ENCODE measurements at regions not wholly inside any gene's neighbourhood (a gene's known extent, or its start where the extent isn't known, plus 50 kb on each side); places are given as distances from the start of the nearest gene placed in this dataset.

- DNase-seq = no peak
Measured at GRCh38 chr2:23293731-23294130, 91.2 kb upstream of the KLHL29 start.

DNA sequence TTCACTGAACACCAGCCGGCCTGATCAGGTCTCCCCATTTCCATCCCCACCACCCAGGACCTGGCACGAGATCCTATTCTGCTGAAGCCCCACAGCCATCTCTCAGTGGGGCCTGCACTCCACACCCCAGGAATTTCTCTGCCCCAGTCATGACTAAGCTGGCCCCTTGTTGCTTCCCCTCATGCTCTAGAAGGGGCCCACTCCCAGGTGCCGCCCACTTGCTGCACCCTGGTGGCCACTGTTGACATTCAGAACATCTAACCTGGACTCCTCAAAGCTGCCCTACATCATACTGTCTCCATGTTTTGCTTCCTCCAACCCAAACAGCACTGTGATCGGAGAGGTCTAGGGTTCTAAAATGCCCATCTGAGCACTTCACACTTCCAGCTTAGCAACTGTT, 90.7 kb upstream of the KLHL29 start:
- no peak for DNase-seq

DNA sequence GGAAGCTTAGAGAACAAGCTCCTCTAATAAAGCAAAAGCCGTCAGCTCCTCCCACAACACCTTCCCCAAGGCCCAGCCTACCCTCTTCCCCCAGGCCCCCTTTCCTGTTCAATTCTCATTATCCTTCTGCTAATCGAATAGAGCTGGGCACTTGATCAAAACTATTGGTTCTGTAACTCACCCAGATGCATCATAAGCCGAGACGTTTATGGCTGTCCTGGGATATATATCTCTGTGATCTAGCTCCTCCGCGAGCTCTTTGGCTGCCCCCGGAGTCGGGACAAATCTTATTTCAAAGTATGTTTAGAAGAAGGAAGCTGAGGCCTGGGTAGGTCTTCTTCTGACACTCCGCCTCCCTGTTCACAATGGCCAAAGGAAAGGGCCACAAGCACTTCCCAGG, 88.3 kb upstream of the KLHL29 start:
- no peak for DNase-seq

DNA sequence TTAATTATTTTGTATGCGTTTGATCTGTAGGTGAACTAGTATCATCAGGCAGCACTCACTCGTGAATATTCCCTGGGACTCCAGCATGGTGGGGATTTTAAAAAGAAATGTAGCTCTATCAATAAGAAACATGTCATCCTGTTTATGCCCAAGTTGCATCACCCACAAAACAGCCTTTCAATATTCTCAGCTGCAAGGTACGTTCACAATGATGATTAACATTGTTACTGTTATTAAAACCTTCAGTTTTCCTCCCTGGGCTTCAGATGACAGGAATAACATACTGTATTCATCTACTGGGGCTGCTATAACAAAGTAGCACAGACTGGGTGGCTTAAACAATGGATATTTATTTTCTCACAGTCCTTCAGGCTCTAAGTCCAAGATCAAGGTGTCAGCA, 87.9 kb upstream of the KLHL29 start:
- DNase-seq = no peak

GRCh38 chr2:23298551-23298950, 86.4 kb upstream of the KLHL29 start:
- no peak for DNase-seq

GRCh38 chr2:23299476-23300195, 85.3 kb upstream of the KLHL29 start:
- no peak for DNase-seq

DNA sequence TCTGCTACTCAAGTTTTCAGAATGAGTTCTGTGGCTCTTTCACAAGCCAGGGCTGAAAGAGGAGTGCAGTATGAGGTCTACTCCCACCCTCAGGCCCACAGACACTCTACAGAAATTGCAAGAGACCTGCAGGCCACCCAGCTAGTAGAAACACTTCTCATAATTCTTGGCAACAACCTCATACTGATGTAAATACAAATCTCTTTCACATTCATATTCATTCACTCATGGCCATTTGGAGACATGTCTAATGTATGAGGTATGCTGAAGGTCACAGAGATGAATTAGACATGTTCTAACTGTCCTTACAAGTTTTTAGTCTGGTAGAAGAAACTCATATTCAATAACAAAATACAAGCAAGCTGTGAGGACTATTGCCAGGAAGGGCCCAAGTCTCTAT, 83.8 kb upstream of the KLHL29 start:
- no peak for DNase-seq

DNA sequence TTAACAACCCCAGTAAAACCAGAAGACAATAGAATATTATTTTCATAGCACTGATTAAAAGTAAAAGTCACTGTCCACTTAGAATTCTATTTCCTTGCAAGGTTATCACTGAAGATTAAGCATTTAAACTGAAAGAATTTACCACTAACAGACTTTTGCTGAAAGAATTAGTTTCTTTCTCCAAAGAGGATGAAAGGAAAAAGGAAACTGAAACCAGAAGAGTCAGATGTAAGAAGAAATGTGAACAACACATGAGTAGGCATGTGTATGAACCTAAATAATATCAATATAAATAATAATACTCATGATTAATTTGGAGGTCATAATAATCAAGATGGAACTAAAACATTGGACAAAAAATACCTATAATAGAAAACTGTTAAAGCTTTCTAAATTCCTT, 82.4 kb upstream of the KLHL29 start:
- DNase-seq = no peak

DNA sequence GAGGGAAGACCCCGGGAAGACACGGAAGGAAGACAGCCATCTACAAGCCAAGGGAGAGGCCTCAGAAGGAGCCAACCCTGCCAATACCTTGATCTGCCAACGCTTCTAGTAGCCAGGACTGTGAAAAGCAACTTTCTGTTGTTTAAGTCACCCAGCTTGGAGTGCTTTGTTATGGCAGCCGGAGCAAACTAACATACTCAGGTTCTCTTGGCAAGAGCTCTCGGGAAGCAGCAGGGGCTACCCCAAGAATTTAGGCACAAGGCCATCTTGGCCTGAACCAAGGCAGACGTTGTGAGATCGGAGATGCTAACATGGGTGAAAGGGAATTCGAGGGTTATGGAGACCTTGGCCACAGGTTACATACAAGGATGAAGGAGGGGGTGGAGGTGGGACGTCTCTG, 78.6 kb upstream of the KLHL29 start:
- DNase-seq = no peak

GRCh38 chr2:23311186-23311585, 73.8 kb upstream of the KLHL29 start:
- no peak for DNase-seq

- no peak for DNase-seq
Measured at GRCh38 chr2:23312996-23313606, 71.9 kb upstream of the KLHL29 start.

DNA sequence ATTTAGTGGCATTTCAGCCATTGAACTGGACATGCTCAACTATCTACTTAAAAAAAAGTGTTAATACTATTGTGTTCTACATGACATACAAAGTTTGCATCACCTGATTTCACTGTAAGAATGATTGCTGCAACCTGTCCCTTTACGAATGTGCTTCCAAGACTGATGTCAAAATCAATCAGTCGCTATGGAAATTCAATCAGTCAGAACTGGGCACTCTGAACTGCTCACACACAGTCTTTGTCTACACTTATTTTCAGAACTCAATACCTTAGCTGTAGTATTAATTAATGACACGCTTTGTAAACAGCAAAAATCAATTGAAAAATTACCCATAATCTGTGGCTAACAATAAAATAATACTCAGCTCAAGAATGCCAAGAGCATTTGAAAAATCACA, 70.3 kb upstream of the KLHL29 start:
- no peak for DNase-seq

DNA sequence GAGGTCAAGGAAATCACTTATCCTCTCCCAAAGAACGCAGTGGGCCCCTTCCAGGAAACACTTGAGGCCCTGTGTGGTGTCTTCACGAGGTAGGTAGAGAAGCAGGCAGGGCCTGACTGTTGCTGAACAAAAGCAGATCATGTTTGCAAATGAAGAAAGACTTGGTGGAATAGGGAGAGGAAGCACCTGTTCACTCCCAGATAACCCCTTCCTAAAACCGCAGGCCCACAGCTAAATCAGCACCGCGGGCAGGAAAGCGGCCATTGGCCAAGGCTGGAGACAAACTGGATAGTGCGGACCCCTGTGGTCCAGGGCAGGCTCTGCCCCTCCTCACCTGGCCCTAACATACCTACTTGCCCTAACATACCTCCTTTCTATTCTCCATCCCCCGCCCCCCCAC, 64.9 kb upstream of the KLHL29 start:
- no peak for DNase-seq

- no peak for DNase-seq
Measured at GRCh38 chr2:23321751-23322150, 63.2 kb upstream of the KLHL29 start.

DNA sequence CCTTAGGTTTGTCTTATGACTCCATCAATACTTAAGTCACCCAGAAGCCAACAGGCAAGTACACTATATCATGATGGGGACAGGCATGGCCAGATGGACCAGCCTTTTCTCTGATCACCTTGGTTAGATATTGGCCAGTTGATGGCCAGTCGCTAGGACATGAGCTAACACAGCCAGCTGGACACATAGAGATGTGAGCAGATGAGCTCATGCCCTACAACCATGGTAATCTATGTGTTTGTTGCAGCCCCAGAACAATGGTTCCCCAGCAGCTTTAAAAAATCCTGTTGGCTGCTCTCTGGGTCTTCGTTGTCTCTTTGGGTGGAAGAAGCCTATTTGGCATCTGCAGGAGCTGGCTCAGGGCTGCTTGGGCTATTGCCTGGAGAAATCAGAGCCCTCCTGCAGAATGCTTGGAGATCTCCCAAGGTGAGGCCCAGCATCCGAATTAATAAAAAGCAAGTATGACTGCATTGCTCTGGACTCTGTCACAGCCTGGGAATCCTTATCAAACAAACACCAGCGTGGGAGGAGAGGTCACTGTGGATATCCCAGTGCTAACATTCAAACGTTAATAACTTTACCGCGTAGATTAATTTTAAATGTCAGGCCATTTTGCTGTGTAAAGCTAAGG, 62.3 kb upstream of the KLHL29 start:
- no peak for DNase-seq

GRCh38 chr2:23323198-23323916, 61.6 kb upstream of the KLHL29 start:
- DNase-seq = no peak

- no peak for DNase-seq
Measured at GRCh38 chr2:23323917-23324680, 60.9 kb upstream of the KLHL29 start.

- no peak for DNase-seq
Measured at GRCh38 chr2:23326330-23326729, 58.6 kb upstream of the KLHL29 start.

DNA sequence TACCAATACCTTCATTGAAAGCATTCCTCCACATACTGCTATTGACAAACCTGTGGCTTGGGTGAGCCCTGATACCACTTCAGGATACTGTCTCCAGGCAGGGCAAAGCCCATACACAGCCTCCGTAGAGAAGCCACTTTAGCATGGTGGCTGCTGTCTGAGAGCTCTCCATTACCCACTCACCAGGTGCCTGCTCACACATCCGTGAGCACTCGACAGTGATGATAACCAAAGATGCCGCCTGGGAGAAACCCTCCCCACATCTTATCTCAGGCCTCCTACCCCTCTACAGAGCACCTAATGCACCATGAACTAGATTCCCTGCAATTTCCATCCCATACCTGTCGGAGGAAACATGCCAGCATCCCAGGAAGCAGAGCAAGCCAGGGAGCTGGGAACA, 57.6 kb upstream of the KLHL29 start:
- DNase-seq = no peak

GRCh38 chr2:23327887-23328286, 57.1 kb upstream of the KLHL29 start:
- DNase-seq = no peak

DNA sequence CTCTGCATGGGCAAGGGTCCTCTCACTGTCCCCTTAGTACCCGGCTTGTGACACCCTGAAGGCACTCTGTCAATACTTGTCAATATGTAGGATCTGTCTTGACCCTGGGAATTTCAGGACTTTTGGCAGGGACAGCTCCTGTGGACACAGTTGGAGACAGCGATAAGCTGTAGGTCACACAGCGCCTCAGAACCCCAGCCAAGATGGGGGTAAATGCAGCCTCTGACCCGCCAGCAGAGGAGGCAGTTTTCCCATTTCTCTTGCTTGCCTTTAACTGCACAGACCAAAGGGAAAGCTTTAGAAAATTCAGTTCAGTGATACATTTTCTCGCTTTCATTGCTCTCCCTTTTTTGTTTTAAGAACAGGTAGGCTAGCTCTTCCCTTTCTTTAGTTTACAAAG, 54.8 kb upstream of the KLHL29 start:
- no peak for DNase-seq
